HepG2 (cell line): ENCODE measurements at regions not wholly inside any gene's neighbourhood (a gene's known extent, or its start where the extent isn't known, plus 50 kb on each side); places are given as distances from the start of the nearest gene placed in this dataset.

Experiments used
- ATAC-seq: fragments of 200-7000 bp; cut with Tn5 transposase; 3 replicates; pipeline ENCODE4 v1.9.1; 2020; ENCODE audit warnings: mild to moderate bottlenecking, moderate library complexity
- BruUV-seq: library from RNA; stranded (reverse); fragments of 400-500 nt; replicated peaks from 2 replicates; lab custom pipeline; 2021; lab: Mats Ljungman, UMichigan
- CTCF ChIA-PET: fragments of 300-600 bp; formaldehyde crosslinking; extraction: SDS; loops from one replicate; lab custom pipeline; 2021; ENCODE audit warnings: low total read pairs, inconsistent platforms, low intra/inter-chr PET ratio; lab: Yijun Ruan, JAX
- POLR2A ChIA-PET: fragments of 350-600 bp; sonication (Branson Sonifier 250); formaldehyde crosslinking; loops from one replicate; lab custom pipeline; 2020; ENCODE audit warnings: antibody characterized with exemption, inconsistent platforms; lab: Yijun Ruan, JAX
- DNase-seq: peaks from one replicate; pipeline ENCODE4 v3.0.0-alpha.2; 2015; ENCODE audit warnings: low spot score
- FAIRE-seq: peaks from 3 replicates; lab custom pipeline; 2011; peaks lifted over from hg19 to GRCh38; lab: Jason Lieb, UNC
- H2AFZ ChIP-seq: one replicate; pipeline ENCODE4 v1.6.1; 2011; ENCODE audit warnings: low read length, inconsistent platforms
- H3K27ac ChIP-seq: fragments of 300-600 bp; 3 replicates; pipeline ENCODE4 v1.8.0; 2011; ENCODE audit warnings: mixed run types, mild to moderate bottlenecking, mixed read lengths, low read length, inconsistent platforms; ENCODE audit not compliant: insufficient read depth; ENCODE audit errors: extremely low read length
- H3K27me3 ChIP-seq, 2 experiments: fragments of 200-600 bp in 1 of 2; 2 replicates in 1 of 2; 3 replicates in 1 of 2; pipeline versions ENCODE4 v1.6.0 to v1.8.0; 2011; ENCODE audit warnings: low read length in 2 of 2, mild to moderate bottlenecking in 2 of 2, moderate library complexity in 2 of 2, inconsistent platforms in 1 of 2; ENCODE audit not compliant: insufficient read depth in 2 of 2, control insufficient read depth in 1 of 2
- H3K36me3 ChIP-seq, 2 experiments: fragments of 200-600 bp in 1 of 2; replicated peaks in 1 of 2; 2 replicates in 1 of 2; 3 replicates in 1 of 2; pipeline versions ENCODE4 v1.5.1 to v1.8.0; 2011; ENCODE audit warnings: low read length in 2 of 2, inconsistent platforms in 1 of 2; ENCODE audit not compliant: insufficient read depth in 2 of 2, control insufficient read depth in 1 of 2
- H3K4me1 ChIP-seq: 2 replicates; pipeline ENCODE4 v1.5.1; 2012; ENCODE audit warnings: low read length, inconsistent platforms; ENCODE audit not compliant: insufficient read depth
- H3K4me2 ChIP-seq: 2 replicates; pipeline ENCODE4 v1.6.0; 2011; ENCODE audit warnings: low read depth, low read length, inconsistent platforms
- H3K4me3 ChIP-seq, 3 experiments: fragments of 200-600 bp in 1 of 3; sonication (generic), shearing (Covaris generic) in 1 of 3; replicated peaks in 1 of 3; 2 replicates each; pipeline ENCODE4 v1.5.1; 2011 to 2016; ENCODE audit warnings: low read length in 3 of 3, inconsistent platforms in 2 of 3, low read depth in 2 of 3, mild to moderate bottlenecking in 2 of 3, control low read depth in 1 of 3, mixed read lengths in 1 of 3; ENCODE audit not compliant: insufficient read depth in 1 of 3
- H3K79me2 ChIP-seq: one replicate; pipeline ENCODE4 v1.6.1; 2011; ENCODE audit warnings: low read length, inconsistent platforms; ENCODE audit not compliant: insufficient read depth
- H3K9ac ChIP-seq: 2 replicates; pipeline ENCODE4 v1.6.0; 2011; ENCODE audit warnings: mild to moderate bottlenecking, low read depth, low read length, inconsistent platforms; ENCODE audit not compliant: insufficient read depth
- H3K9me3 ChIP-seq: 2 replicates; pipeline ENCODE4 v1.5.1; 2012; ENCODE audit warnings: mild to moderate bottlenecking, low read length
- H4K20me1 ChIP-seq: 2 replicates; pipeline ENCODE4 v1.6.0; 2011; ENCODE audit warnings: inconsistent platforms, mild to moderate bottlenecking, low read length, moderate library complexity; ENCODE audit not compliant: insufficient read depth
- CBX5 ChIP-seq: sonication (generic); formaldehyde crosslinking; IDR thresholded peaks from 2 replicates; pipeline ENCODE4 v1.4.0; 2020; ENCODE audit warnings: missing genetic modification reagents, borderline replicate concordance
- IKZF5 ChIP-seq: IDR thresholded peaks from 2 replicates; pipeline ENCODE4 v1.6.1; 2018; ENCODE audit warnings: missing genetic modification reagents, mild to moderate bottlenecking, missing compliant biosample characterization
- ZNF441 ChIP-seq: sonication (generic); formaldehyde crosslinking; IDR thresholded peaks from 2 replicates; pipeline ENCODE4 v1.7.0; 2021; ENCODE audit warnings: missing genetic modification reagents, borderline replicate concordance
- WGBS: methylation state at CpG from one replicate; pipeline ENCODE4 v1.1.6; 2017; ENCODE audit warnings: low lambda C conversion rate; 5-methylcytosine and 5-hydroxymethylcytosine counted together
- in situ Hi-C: cut with HindIII; loops from 2 replicates; pipeline ENCODE4 v1.10.0; 2017; ENCODE audit warnings: low pct_unique_long_range_greater_than_20kb; ENCODE audit not compliant: extremely low pct_ligation_motif_present
- intact Hi-C: fragments of 100-400 bp; cut with micrococcal nuclease; formaldehyde crosslinking; loops from one replicate; pipeline ENCODE4 v1.10.0; 2022; ENCODE audit not compliant: unreplicated experiment

- no peak overlapping the region for H3K9ac ChIP-seq
These were observed 145.3 kb downstream of the RPS24 start for GRCh38 chr10:78178940-78179339.

GRCh38 chr10:78179886-78180705, 146.4 kb downstream of the RPS24 start:
- Histone ChIP-seq H4K20me1 (no peaks in the 10 kb centered on the region), H3K36me3 (no peaks in the 10 kb centered on the region), H3K4me1 (peaks cover 12% of the 10 kb centered on the region), H3K27me3 (peaks cover 0 to 36% of the 10 kb centered on the region in 2 experiments; a peak in 4 of 5 replicates), H3K79me2 (no peaks in the 10 kb centered on the region), H3K4me2 (no peak overlapping the region), H3K27ac (no peak overlapping the region), H3K9ac (no peak overlapping the region), H3K4me3 (no peak overlapping the region), H3K9me3 (no peaks in the 10 kb centered on the region), H2AFZ (no peak overlapping the region)
- ChIA-PET POLR2A (no interaction called here), CTCF (no interaction called here)
- DNase-seq: no peak
- no peak for ATAC-seq
- no peak for TF ChIP-seq CBX5 (CRISPR knock-in tag)
- no TSS peak for BruUV-seq
- FAIRE-seq: no peak
- in situ Hi-C loops (no loop called here), intact Hi-C loops (no loop called here)
- 16% methylated on average over 16 of the region's 22 CpGs for WGBS

More at GRCh38 chr10:78178940-78179339, 145.3 kb downstream of the RPS24 start:
- DNase-seq (no peak), ATAC-seq (no peak), FAIRE-seq (no peak)
- Histone ChIP-seq H4K20me1 (no peaks in the 10 kb centered on the region), H3K79me2 (no peaks in the 10 kb centered on the region), H3K9me3 (no peaks in the 10 kb centered on the region), H3K4me1 (peaks cover 12% of the 10 kb centered on the region), H2AFZ (no peak overlapping the region), H3K4me2 (no peak overlapping the region), H3K27me3 (peaks cover 0 to 39% of the 10 kb centered on the region in 2 experiments; a peak in 4 of 5 replicates), H3K36me3 (no peaks in the 10 kb centered on the region), H3K27ac (no peak overlapping the region), H3K4me3 (no peak overlapping the region)
- 22% methylated on average over 7 of the region's 7 CpGs for WGBS
- intact Hi-C loops (no loop called here), in situ Hi-C loops (no loop called here)
- TF ChIP-seq IKZF5 (CRISPR knock-in tag) (no peak), ZNF441 (CRISPR knock-in tag) (no peak)
- no TSS peak for BruUV-seq
- ChIA-PET POLR2A (no interaction called here), CTCF (no interaction called here)
